MM.1S (cell line): ENCODE measurements at regions not wholly inside any gene's neighbourhood (a gene's known extent, or its start where the extent isn't known, plus 50 kb on each side); places are given as distances from the start of the nearest gene placed in this dataset.

ENCODE experiments used
- DNase-seq: peaks from one replicate; pipeline ENCODE4 v3.0.0-alpha.2; 2015
- H2AFZ ChIP-seq: fragments of 300-600 bp; sonication (generic); 2 replicates; pipeline ENCODE4 v1.6.0; 2016; ENCODE audit warnings: antibody characterized with exemption, low read length
- H3F3A ChIP-seq: fragments of 300-600 bp; sonication (generic); 2 replicates; pipeline ENCODE4 v1.6.1; 2016; ENCODE audit warnings: mild to moderate bottlenecking, antibody characterized with exemption, low read length, moderate library complexity, mixed read lengths; ENCODE audit not compliant: insufficient read depth
- H3K27ac ChIP-seq: fragments of 300-600 bp; sonication (generic); 2 replicates; pipeline ENCODE4 v1.5.1; 2016; ENCODE audit warnings: mild to moderate bottlenecking, low read length
- H3K27me3 ChIP-seq: fragments of 300-600 bp; sonication (generic); replicated peaks from 2 replicates; pipeline ENCODE4 v1.6.0; 2016; ENCODE audit warnings: low read length; ENCODE audit not compliant: insufficient read depth
- H3K36me3 ChIP-seq: fragments of 300-600 bp; sonication (generic); replicated peaks from 2 replicates; pipeline ENCODE4 v1.6.1; 2016; ENCODE audit warnings: mild to moderate bottlenecking, low read length, mixed read lengths; ENCODE audit not compliant: insufficient read depth
- H3K4me1 ChIP-seq: fragments of 300-600 bp; sonication (generic); 2 replicates; pipeline ENCODE4 v1.6.1; 2016; ENCODE audit warnings: low read length, mixed read lengths
- H3K4me2 ChIP-seq: fragments of 300-600 bp; sonication (generic); 2 replicates; pipeline ENCODE4 v1.6.0; 2016; ENCODE audit warnings: low read depth, low read length
- H3K4me3 ChIP-seq: fragments of 300-600 bp; sonication (generic); 2 replicates; pipeline ENCODE4 v1.5.1; 2016; ENCODE audit warnings: low read length, mixed read lengths
- H3K79me2 ChIP-seq: fragments of 300-600 bp; sonication (generic); 2 replicates; pipeline ENCODE4 v1.6.1; 2016; ENCODE audit warnings: mixed run types, low read length, mixed read lengths
- H3K9ac ChIP-seq: fragments of 300-600 bp; sonication (generic); 2 replicates; pipeline ENCODE4 v1.6.1; 2016; ENCODE audit warnings: low read length, mixed read lengths
- H3K9me2 ChIP-seq: fragments of 300-600 bp; sonication (generic); replicated peaks from 2 replicates; pipeline ENCODE4 v1.6.1; 2016; ENCODE audit warnings: mild to moderate bottlenecking, low read length, mixed read lengths; ENCODE audit not compliant: insufficient read depth
- H3K9me3 ChIP-seq: fragments of 300-600 bp; sonication (generic); replicated peaks from 2 replicates; pipeline ENCODE4 v1.6.1; 2016; ENCODE audit warnings: mild to moderate bottlenecking, low read length, mixed read lengths; ENCODE audit not compliant: insufficient read depth
- H4K20me1 ChIP-seq: fragments of 300-600 bp; sonication (generic); 2 replicates; pipeline ENCODE4 v1.6.1; 2016; ENCODE audit warnings: mild to moderate bottlenecking, low read length, moderate library complexity, mixed read lengths; ENCODE audit not compliant: insufficient read depth
- CTCF ChIP-seq: fragments of 300-600 bp; sonication (generic); IDR thresholded peaks from 2 replicates; pipeline ENCODE4 v1.5.1; 2016; ENCODE audit warnings: antibody characterized with exemption, low read length, mixed read lengths
- EZH2 ChIP-seq: fragments of 300-600 bp; sonication (generic); optimal IDR thresholded peaks from 2 replicates; pipeline ENCODE3; 2017; ENCODE audit warnings: low read depth, mild to moderate bottlenecking, antibody characterized with exemption, low read length, mixed read lengths
- EZH2phosphoT487 ChIP-seq: fragments of 300-600 bp; sonication (generic); IDR thresholded peaks from 2 replicates; pipeline ENCODE4 v1.6.1; 2018; ENCODE audit warnings: antibody characterized with exemption, low read length

GRCh38 chr5:29122306-29122705 is 2071.2 kb upstream of the CDH6 start:
- Histone ChIP-seq H3K4me2 (no peak overlapping the region), H4K20me1 (no peaks in the 10 kb centered on the region), H3K4me1 (no peaks in the 10 kb centered on the region), H3K27me3 (no peaks in the 10 kb centered on the region), H3K9me2 (no peaks in the 10 kb centered on the region), H3K79me2 (no peaks in the 10 kb centered on the region), H3K4me3 (no peak overlapping the region), H3F3A (no peaks in the 10 kb centered on the region), H2AFZ (no peak overlapping the region), H3K9ac (no peak overlapping the region), H3K9me3 (no peaks in the 10 kb centered on the region), H3K36me3 (no peaks in the 10 kb centered on the region), H3K27ac (no peak overlapping the region)
- DNase-seq = no peak
- TF ChIP-seq EZH2 (no peak), EZH2phosphoT487 (no peak), CTCF (no peak)

GRCh38 chr5:29114331-29114768 is 2076.0 kb upstream of the CDH9 start:
- no peaks in the 10 kb centered on the region for H3K9me3 ChIP-seq
- no peak overlapping the region for H3K4me3 ChIP-seq
- no peaks in the 10 kb centered on the region for H3K79me2 ChIP-seq
- TF ChIP-seq CTCF (no peak), EZH2 (no peak), EZH2phosphoT487 (no peak)
- no peaks in the 10 kb centered on the region for H3F3A ChIP-seq
- DNase-seq = no peak
- H3K27me3 ChIP-seq = no peaks in the 10 kb centered on the region
- no peaks in the 10 kb centered on the region for H3K9me2 ChIP-seq
- no peaks in the 10 kb centered on the region for H3K4me1 ChIP-seq
- H2AFZ ChIP-seq = no peak overlapping the region
- no peaks in the 10 kb centered on the region for H3K36me3 ChIP-seq
- H3K27ac ChIP-seq = no peak overlapping the region
- no peak overlapping the region for H3K9ac ChIP-seq
- H4K20me1 ChIP-seq = no peaks in the 10 kb centered on the region
- no peak overlapping the region for H3K4me2 ChIP-seq

GRCh38 chr5:29113516-29113915 is 2075.1 kb upstream of the CDH9 start:
- DNase-seq = no peak
- Histone ChIP-seq H3K79me2 (no peaks in the 10 kb centered on the region), H3K27me3 (no peaks in the 10 kb centered on the region), H3K27ac (no peak overlapping the region), H3K36me3 (no peaks in the 10 kb centered on the region), H3K4me2 (no peak overlapping the region), H4K20me1 (no peaks in the 10 kb centered on the region), H3K9me3 (no peaks in the 10 kb centered on the region), H2AFZ (no peak overlapping the region), H3K4me3 (no peak overlapping the region), H3K4me1 (no peaks in the 10 kb centered on the region), H3K9me2 (no peaks in the 10 kb centered on the region), H3K9ac (no peak overlapping the region), H3F3A (no peaks in the 10 kb centered on the region)
- TF ChIP-seq EZH2phosphoT487 (no peak), EZH2 (no peak), CTCF (no peak)
